ENCODE measurements at regions not wholly inside any gene's neighbourhood (a gene's known extent, or its start where the extent isn't known, plus 50 kb on each side); places are given as distances from the start of the nearest gene placed in this dataset.

DNA sequence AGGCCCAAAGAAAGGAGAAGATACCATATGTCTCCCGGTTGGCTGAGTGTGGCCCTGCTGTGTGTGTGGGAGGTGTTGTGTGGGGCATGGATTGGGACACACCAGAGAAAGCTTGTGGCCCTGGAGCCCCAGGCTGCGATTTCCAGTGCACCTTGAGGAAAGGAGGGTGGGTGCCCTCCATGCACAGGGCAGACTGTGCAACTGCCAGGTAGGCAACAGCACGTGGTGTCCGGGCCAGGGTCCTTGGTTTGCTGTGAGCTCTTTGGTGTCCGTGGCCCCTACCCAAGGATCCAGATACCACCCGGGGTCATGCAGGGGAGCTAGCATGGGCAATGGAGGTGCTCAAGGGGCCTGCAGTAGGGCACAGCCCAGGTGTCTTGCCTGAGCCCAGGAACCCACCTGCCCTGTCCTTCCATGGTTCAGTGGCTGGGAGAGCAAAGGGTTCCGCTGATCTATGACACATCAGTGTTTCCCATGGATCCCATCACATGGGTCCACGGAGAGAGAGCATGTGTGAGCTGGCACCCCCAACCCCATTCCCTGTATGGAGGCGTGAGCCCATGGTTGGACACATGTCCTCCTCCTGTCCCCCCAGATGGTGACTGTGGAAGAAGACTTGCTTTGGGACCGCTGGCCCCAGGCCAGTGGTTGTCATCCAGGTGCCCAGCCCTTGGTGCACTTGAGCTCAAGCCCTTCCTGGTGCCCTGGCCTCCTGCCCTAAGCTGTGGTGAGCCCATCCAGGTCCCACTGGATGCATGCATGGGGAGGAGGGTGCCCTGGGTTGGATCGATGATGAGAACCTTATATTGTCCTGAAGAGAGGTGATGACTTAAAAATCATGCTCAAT lies 223.4 kb downstream of the SNRPN start:
- TF ChIP-seq, protein P1, sequence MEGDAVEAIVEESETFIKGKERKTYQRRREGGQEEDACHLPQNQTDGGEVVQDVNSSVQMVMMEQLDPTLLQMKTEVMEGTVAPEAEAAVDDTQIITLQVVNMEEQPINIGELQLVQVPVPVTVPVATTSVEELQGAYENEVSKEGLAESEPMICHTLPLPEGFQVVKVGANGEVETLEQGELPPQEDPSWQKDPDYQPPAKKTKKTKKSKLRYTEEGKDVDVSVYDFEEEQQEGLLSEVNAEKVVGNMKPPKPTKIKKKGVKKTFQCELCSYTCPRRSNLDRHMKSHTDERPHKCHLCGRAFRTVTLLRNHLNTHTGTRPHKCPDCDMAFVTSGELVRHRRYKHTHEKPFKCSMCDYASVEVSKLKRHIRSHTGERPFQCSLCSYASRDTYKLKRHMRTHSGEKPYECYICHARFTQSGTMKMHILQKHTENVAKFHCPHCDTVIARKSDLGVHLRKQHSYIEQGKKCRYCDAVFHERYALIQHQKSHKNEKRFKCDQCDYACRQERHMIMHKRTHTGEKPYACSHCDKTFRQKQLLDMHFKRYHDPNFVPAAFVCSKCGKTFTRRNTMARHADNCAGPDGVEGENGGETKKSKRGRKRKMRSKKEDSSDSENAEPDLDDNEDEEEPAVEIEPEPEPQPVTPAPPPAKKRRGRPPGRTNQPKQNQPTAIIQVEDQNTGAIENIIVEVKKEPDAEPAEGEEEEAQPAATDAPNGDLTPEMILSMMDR (conservative IDR thresholded peaks at IDR 0.05; ENCODE audit: low read depth, low read length) = no peak
- TF ChIP-seq POLR2A (IDR thresholded peaks at IDR 0.05; ENCODE audit: low read depth, low read length) (no peak), CHD1 (IDR thresholded peaks at IDR 0.05; ENCODE audit: low read depth, low read length) (no peak), NFE2L2 (IDR thresholded peaks at IDR 0.05; ENCODE audit: low read depth, low read length) (no peak)
- TF ChIP-seq, protein P2, sequence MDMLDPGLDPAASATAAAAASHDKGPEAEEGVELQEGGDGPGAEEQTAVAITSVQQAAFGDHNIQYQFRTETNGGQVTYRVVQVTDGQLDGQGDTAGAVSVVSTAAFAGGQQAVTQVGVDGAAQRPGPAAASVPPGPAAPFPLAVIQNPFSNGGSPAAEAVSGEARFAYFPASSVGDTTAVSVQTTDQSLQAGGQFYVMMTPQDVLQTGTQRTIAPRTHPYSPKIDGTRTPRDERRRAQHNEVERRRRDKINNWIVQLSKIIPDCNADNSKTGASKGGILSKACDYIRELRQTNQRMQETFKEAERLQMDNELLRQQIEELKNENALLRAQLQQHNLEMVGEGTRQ (IDR thresholded peaks at IDR 0.05; ENCODE audit: low read depth, low read length) = no peak
